ENCODE measurements at regions not wholly inside any gene's neighbourhood (a gene's known extent, or its start where the extent isn't known, plus 50 kb on each side); places are given as distances from the start of the nearest gene placed in this dataset.
"Not testable (repeated sequence)": the region's sequence is repeated elsewhere in the genome, so short reads cannot be mapped to it uniquely, and the experiment has no call there.

GRCh38 chr10:21441625-21442024 lies 83.9 kb downstream of the SKIDA1 start:
- 67% methylated on average over 1 of the region's 2 CpGs for WGBS (ENCODE audit: insufficient coverage)
- no peaks in the 10 kb centered on the region for H3K4me1 ChIP-seq (ENCODE audit: control insufficient read depth in 1 of 2, extremely low read depth in 1 of 2, insufficient read depth in 2 of 2, low read length in 2 of 2)
- Mint-ChIP-seq H3K4me3 (no peak overlapping the region), H3K27ac (no peak overlapping the region), H3K4me1 (no peaks in the 10 kb centered on the region), H3K9me3 (no peaks in the 10 kb centered on the region), H3K36me3 (no peaks in the 10 kb centered on the region), H3K27me3 (no peaks in the 10 kb centered on the region)
- no peak overlapping the region for H3K27ac ChIP-seq (ENCODE audit: low read length)
- no peaks in the 10 kb centered on the region for H3K36me3 ChIP-seq (ENCODE audit: control insufficient read depth in 2 of 2, extremely low read depth in 1 of 2, insufficient read depth in 1 of 2, low read length in 1 of 2)
- H3K9me3 ChIP-seq = no peaks in the 10 kb centered on the region
- CTCF ChIA-PET = no interaction called here
- H3K27me3 ChIP-seq (replicated peaks in 1 of 2; ENCODE audit: control insufficient read depth in 2 of 2, extremely low read depth in 1 of 2, insufficient read depth in 2 of 2, low read length in 1 of 2) = no peaks in the 10 kb centered on the region
- ATAC-seq (replicated peaks in 1 of 4) = no peak
- POLR2A ChIA-PET = no interaction called here
- DNase-seq = no peak
- H3K4me3 ChIP-seq (ENCODE audit: control insufficient read depth in 1 of 2, extremely low read depth in 1 of 2, low read length in 1 of 2) = no peak overlapping the region

DNA sequence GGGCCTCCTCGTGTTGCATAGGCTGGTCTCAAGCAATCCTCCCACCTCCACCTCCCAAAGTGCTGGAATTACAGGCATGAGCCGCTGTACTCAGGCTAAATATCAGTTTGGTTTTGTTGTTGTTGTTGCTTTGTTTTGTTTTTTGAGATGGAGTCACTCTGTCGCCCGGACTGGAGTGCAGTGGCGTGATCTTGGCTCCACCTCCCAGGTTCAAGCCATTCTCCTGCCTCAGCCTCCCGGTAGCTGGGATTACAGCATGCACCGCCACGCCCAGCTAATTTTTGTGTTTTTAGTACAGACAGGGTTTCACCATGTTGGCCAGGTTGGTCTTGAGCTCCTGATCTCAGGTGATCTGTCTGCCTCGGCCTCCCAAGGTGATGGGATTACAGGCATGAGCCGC lies 86.6 kb downstream of the SKIDA1 start:
- H3K9me3 ChIP-seq; DNase-seq; H3K27me3 Mint-ChIP-seq; ATAC-seq (replicated peaks in 1 of 4); H3K36me3 Mint-ChIP-seq; H3K27me3 ChIP-seq (replicated peaks in 1 of 2; ENCODE audit: control insufficient read depth in 2 of 2, extremely low read depth in 1 of 2, insufficient read depth in 2 of 2, low read length in 1 of 2); H3K27ac Mint-ChIP-seq; H3K4me3 Mint-ChIP-seq; H3K4me1 Mint-ChIP-seq; H3K4me3 ChIP-seq (ENCODE audit: control insufficient read depth in 1 of 2, extremely low read depth in 1 of 2, low read length in 1 of 2); H3K9me3 Mint-ChIP-seq; H3K27ac ChIP-seq (ENCODE audit: low read length); H3K4me1 ChIP-seq (ENCODE audit: control insufficient read depth in 1 of 2, extremely low read depth in 1 of 2, insufficient read depth in 2 of 2, low read length in 2 of 2); H3K36me3 ChIP-seq (ENCODE audit: control insufficient read depth in 2 of 2, extremely low read depth in 1 of 2, insufficient read depth in 1 of 2, low read length in 1 of 2): not testable (repeated sequence)
- POLR2A ChIA-PET = interaction anchor here in 1 of 2 donors (0.7 kb wide), 1 partner anchor 1979 kb away, joined by 5 read pairs; no protein-coding TSS in a partner anchor
- CTCF ChIA-PET = interaction anchor here (0.6 to 0.7 kb wide), 2 partner anchors 11 to 20 kb away, joined by 3 to 5 read pairs; no protein-coding TSS in a partner anchor
- WGBS (ENCODE audit: insufficient coverage) = 96% methylated on average over 3 of the region's 10 CpGs

DNA sequence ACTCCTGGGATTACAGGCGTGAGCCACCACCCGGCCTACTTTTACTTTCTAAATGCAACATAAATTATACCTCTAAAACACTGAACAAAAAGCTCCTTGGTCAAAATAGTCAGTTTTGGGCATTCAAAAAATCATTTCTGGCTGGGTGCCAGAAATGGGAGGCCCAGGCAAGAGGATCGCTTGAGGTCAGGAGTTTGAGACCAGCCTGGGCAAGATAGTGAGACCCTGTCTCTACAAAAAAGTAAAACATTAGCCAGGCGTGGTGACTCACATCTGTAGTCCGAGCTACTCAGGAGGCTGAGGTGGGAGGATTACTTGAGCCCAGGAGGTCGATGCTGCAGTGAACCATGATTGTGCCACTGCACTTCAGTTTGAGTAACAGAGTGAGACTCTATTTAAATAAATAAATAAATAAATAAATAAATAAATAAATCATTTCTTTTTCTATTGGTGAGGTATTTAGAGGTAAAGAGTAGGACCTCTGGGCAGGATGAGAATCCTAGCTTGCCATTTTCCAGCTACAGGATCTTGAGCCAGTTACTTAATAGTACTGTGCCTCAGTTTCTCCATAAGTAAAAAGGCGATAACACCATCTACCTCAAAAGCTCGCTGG lies 87.6 kb downstream of the SKIDA1 start:
- Mint-ChIP-seq H3K9me3 (no peaks in the 10 kb centered on the region), H3K27me3 (peaks cover 4 to 6% of the 10 kb centered on the region in 2 donors), H3K4me3 (no peak overlapping the region), H3K27ac (no peak overlapping the region), H3K4me1 (no peaks in the 10 kb centered on the region), H3K36me3 (no peaks in the 10 kb centered on the region)
- Histone ChIP-seq H3K4me1 (ENCODE audit: control insufficient read depth in 1 of 2, extremely low read depth in 1 of 2, insufficient read depth in 2 of 2, low read length in 2 of 2) (no peaks in the 10 kb centered on the region), H3K27ac (ENCODE audit: low read length) (no peak overlapping the region), H3K36me3 (ENCODE audit: control insufficient read depth in 2 of 2, extremely low read depth in 1 of 2, insufficient read depth in 1 of 2, low read length in 1 of 2) (no peaks in the 10 kb centered on the region), H3K27me3 (replicated peaks in 1 of 2; ENCODE audit: control insufficient read depth in 2 of 2, extremely low read depth in 1 of 2, insufficient read depth in 2 of 2, low read length in 1 of 2) (peaks cover 0 to 4% of the 10 kb centered on the region in 2 experiments), H3K4me3 (ENCODE audit: control insufficient read depth in 1 of 2, extremely low read depth in 1 of 2, low read length in 1 of 2) (no peak overlapping the region), H3K9me3 (no peaks in the 10 kb centered on the region)
- 91% methylated on average over 3 of the region's 8 CpGs for WGBS (ENCODE audit: insufficient coverage)
- ChIA-PET POLR2A (interaction anchor here in 1 of 2 donors (0.7 kb wide), 1 partner anchor 1980 kb away, joined by 5 read pairs; no protein-coding TSS in a partner anchor), CTCF (no interaction called here)
- no peak for DNase-seq
- no peak for ATAC-seq (replicated peaks in 1 of 4)

- Histone ChIP-seq H3K27me3 (replicated peaks in 1 of 2; ENCODE audit: control insufficient read depth in 2 of 2, extremely low read depth in 1 of 2, insufficient read depth in 2 of 2, low read length in 1 of 2) (peaks cover 0 to 4% of the 10 kb centered on the region in 2 experiments), H3K9me3 (no peaks in the 10 kb centered on the region), H3K36me3 (ENCODE audit: control insufficient read depth in 2 of 2, extremely low read depth in 1 of 2, insufficient read depth in 1 of 2, low read length in 1 of 2) (no peaks in the 10 kb centered on the region), H3K27ac (ENCODE audit: low read length) (no peak overlapping the region), H3K4me3 (ENCODE audit: control insufficient read depth in 1 of 2, extremely low read depth in 1 of 2, low read length in 1 of 2) (no peak overlapping the region), H3K4me1 (ENCODE audit: control insufficient read depth in 1 of 2, extremely low read depth in 1 of 2, insufficient read depth in 2 of 2, low read length in 2 of 2) (no peaks in the 10 kb centered on the region)
- H3K4me1 Mint-ChIP-seq = no peaks in the 10 kb centered on the region
- peaks cover 6 to 8% of the 10 kb centered on the region in 2 donors for H3K27me3 Mint-ChIP-seq
- WGBS (ENCODE audit: insufficient coverage) = no CpG with 5 or more reads among the region's 1 CpG
- POLR2A ChIA-PET = no interaction called here
- H3K4me3 Mint-ChIP-seq = no peak overlapping the region
- ATAC-seq (replicated peaks in 1 of 4) (no peak), DNase-seq (no peak)
- H3K9me3 Mint-ChIP-seq = no peaks in the 10 kb centered on the region
- CTCF ChIA-PET = no interaction called here
- no peak overlapping the region for H3K27ac Mint-ChIP-seq
- H3K36me3 Mint-ChIP-seq = no peaks in the 10 kb centered on the region
These were observed 93.2 kb downstream of the SKIDA1 start for GRCh38 chr10:21432266-21432665.

DNA sequence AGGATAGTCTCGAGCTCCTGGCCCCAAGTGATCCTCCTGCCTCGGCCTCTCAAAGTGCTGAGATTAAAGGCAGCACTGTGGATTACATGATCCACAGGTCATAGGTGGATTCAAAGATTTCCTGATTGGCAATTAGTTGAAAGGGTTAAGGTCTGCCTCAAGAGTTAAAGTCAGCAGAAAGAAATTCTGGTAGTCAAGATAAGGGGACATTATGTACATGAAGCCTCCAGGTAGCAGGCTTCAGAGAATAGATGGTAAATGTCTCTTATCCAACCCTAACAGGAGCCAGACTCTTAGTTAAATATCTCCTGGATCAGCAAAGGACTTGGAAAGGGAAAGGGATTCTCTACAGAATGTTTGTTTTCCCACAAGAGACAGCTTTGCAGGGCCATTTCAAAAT lies 93.7 kb downstream of the SKIDA1 start:
- WGBS (ENCODE audit: insufficient coverage) = 58% methylated on average over 2 of the region's 2 CpGs
- Mint-ChIP-seq H3K27me3 (peaks cover 6 to 8% of the 10 kb centered on the region in 2 donors), H3K4me3 (no peak overlapping the region), H3K9me3 (no peaks in the 10 kb centered on the region), H3K4me1 (no peaks in the 10 kb centered on the region), H3K36me3 (no peaks in the 10 kb centered on the region), H3K27ac (no peak overlapping the region)
- H3K36me3 ChIP-seq (ENCODE audit: control insufficient read depth in 2 of 2, extremely low read depth in 1 of 2, insufficient read depth in 1 of 2, low read length in 1 of 2) = no peaks in the 10 kb centered on the region
- DNase-seq (no peak), ATAC-seq (replicated peaks in 1 of 4) (no peak)
- ChIA-PET POLR2A (interaction anchor here in 1 of 2 donors (0.7 kb wide), 1 partner anchor 14 kb away, joined by 18 read pairs; no protein-coding TSS in a partner anchor), CTCF (interaction anchor here in 1 of 2 donors (0.6 kb wide), 1 partner anchor 324 kb away, joined by 4 read pairs; no protein-coding TSS in a partner anchor)
- H3K9me3 ChIP-seq = no peaks in the 10 kb centered on the region
- H3K4me3 ChIP-seq (ENCODE audit: control insufficient read depth in 1 of 2, extremely low read depth in 1 of 2, low read length in 1 of 2) = no peak overlapping the region
- no peak overlapping the region for H3K27ac ChIP-seq (ENCODE audit: low read length)
- peaks cover 0 to 4% of the 10 kb centered on the region in 2 experiments for H3K27me3 ChIP-seq (replicated peaks in 1 of 2; ENCODE audit: control insufficient read depth in 2 of 2, extremely low read depth in 1 of 2, insufficient read depth in 2 of 2, low read length in 1 of 2)
- no peaks in the 10 kb centered on the region for H3K4me1 ChIP-seq (ENCODE audit: control insufficient read depth in 1 of 2, extremely low read depth in 1 of 2, insufficient read depth in 2 of 2, low read length in 2 of 2)

- H3K27me3 ChIP-seq (replicated peaks in 1 of 2; ENCODE audit: control insufficient read depth in 2 of 2, extremely low read depth in 1 of 2, insufficient read depth in 2 of 2, low read length in 1 of 2) = no peaks in the 10 kb centered on the region
- H3K27ac ChIP-seq (ENCODE audit: low read length) = no peak overlapping the region
- DNase-seq (no peak), ATAC-seq (replicated peaks in 1 of 4) (no peak)
- CTCF ChIA-PET = no interaction called here
- no peak overlapping the region for H3K4me3 Mint-ChIP-seq
- no peaks in the 10 kb centered on the region for H3K4me1 Mint-ChIP-seq
- POLR2A ChIA-PET = no interaction called here
- no peaks in the 10 kb centered on the region for H3K36me3 Mint-ChIP-seq
- no peaks in the 10 kb centered on the region for H3K36me3 ChIP-seq (ENCODE audit: control insufficient read depth in 2 of 2, extremely low read depth in 1 of 2, insufficient read depth in 1 of 2, low read length in 1 of 2)
- no peaks in the 10 kb centered on the region for H3K9me3 ChIP-seq
- WGBS (ENCODE audit: insufficient coverage) = 67% methylated on average over 1 of the region's 6 CpGs
- H3K9me3 Mint-ChIP-seq = no peaks in the 10 kb centered on the region
- H3K27me3 Mint-ChIP-seq = peaks cover 0 to 4% of the 10 kb centered on the region in 2 donors
- H3K4me3 ChIP-seq (ENCODE audit: control insufficient read depth in 1 of 2, extremely low read depth in 1 of 2, low read length in 1 of 2) = no peak overlapping the region
- no peaks in the 10 kb centered on the region for H3K4me1 ChIP-seq (ENCODE audit: control insufficient read depth in 1 of 2, extremely low read depth in 1 of 2, insufficient read depth in 2 of 2, low read length in 2 of 2)
- H3K27ac Mint-ChIP-seq = no peak overlapping the region
These were observed 97.5 kb downstream of the SKIDA1 start for GRCh38 chr10:21427804-21428481.

Data from T-cell (primary cell).